Epithelial cell of proximal tubule (primary cell): ENCODE measurements at regions not wholly inside any gene's neighbourhood (a gene's known extent, or its start where the extent isn't known, plus 50 kb on each side); places are given as distances from the start of the nearest gene placed in this dataset.
"Not testable (repeated sequence)": the region's sequence is repeated elsewhere in the genome, so short reads cannot be mapped to it uniquely, and the experiment has no call there.

Experiments
- DNase-seq: peaks from one replicate; pipeline ENCODE4 v3.0.0-alpha.2; 2011; ENCODE audit warnings: low read depth
- H3K4me3 ChIP-seq: 2 replicates; pipeline ENCODE4 v1.5.1; 2011; ENCODE audit warnings: low read depth, mild to moderate bottlenecking, low read length
- TF ChIP-seq, protein P1 (sequence below): conservative IDR thresholded peaks from 2 replicates; pipeline ENCODE4 v1.5.1; 2012; ENCODE audit warnings: low read depth, mild to moderate bottlenecking, low read length

DNA sequence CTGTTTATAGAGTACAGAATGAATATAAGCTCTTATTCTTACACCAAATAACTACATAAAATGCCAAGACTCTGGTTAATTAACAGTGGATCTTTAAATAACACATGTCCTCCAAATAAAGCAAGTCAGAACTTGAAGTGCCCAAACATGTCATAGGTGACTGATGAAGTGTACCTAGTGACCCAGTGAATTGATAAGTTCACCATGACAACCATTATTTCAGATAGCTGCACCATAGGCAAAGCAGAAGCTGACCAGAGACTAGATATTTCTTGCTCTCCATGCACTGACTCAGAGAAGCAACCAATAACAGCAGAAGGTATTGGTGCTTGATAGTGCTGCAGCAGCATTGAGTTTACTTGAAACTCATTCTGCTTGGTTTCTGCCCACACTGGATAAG lies 192.1 kb downstream of the DUSP10 start:
- DNase-seq, result no peak
- TF ChIP-seq, protein P1, sequence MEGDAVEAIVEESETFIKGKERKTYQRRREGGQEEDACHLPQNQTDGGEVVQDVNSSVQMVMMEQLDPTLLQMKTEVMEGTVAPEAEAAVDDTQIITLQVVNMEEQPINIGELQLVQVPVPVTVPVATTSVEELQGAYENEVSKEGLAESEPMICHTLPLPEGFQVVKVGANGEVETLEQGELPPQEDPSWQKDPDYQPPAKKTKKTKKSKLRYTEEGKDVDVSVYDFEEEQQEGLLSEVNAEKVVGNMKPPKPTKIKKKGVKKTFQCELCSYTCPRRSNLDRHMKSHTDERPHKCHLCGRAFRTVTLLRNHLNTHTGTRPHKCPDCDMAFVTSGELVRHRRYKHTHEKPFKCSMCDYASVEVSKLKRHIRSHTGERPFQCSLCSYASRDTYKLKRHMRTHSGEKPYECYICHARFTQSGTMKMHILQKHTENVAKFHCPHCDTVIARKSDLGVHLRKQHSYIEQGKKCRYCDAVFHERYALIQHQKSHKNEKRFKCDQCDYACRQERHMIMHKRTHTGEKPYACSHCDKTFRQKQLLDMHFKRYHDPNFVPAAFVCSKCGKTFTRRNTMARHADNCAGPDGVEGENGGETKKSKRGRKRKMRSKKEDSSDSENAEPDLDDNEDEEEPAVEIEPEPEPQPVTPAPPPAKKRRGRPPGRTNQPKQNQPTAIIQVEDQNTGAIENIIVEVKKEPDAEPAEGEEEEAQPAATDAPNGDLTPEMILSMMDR, result no peak
- no peak overlapping the region for H3K4me3 ChIP-seq

DNA sequence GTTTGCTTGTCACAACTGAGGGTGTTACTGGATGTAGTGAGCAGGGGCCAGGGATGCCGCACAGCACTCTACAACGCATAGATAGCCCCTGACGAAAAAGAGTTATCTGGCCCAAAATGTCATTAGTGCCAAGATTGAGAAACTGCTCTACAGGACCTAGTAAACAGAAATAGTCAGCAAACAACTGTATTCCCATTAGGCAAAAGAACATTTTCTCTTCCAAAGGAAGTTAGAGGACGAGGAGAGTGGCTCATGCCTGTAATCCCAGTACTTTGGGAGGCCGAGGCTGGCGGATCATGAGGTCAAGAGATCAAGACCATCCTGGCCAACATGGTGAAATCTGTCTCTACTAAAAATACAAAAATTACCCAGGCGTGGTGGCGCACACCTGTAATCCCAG lies 189.1 kb downstream of the DUSP10 start:
- DNase-seq, H3K4me3 ChIP-seq: not testable (repeated sequence)

DNA sequence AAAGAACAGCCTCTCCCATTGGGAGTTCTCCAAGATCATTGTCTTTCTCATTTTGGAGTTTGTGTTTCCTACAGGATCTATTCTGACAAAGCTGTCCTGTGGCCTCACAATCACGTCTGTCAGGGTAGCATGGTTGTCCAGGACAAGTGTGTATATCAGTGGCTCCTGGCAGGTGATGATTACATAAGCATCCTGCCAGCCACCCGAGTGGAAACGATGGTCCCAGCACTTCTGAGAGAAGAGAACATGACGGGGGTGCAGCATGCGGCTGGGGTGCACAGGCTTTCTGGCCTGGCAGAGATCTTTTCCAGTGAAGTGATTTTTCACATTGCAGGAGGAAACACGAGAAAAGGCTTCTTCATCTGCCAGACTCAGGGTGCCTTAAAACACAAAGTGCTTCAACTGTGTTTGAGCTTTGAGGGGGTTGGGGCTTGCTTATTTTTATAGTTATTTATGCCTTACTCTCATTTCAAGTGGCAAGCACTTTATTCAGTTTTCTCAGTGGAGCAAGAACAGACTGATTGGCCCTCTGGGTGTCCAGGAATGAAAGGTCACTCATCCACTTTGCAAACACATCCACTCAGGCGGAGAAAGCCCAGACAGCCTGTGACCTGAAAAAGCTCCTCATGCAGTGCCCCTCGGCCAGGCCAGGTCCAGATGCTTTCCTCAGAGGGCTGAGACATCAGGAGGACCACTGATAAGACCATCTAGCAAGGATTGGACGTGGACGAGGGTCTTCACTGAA lies 186.0 kb downstream of the DUSP10 start:
- DNase-seq, result no peak
- TF ChIP-seq, protein P1, result no peak
- no peak overlapping the region for H3K4me3 ChIP-seq

DNA sequence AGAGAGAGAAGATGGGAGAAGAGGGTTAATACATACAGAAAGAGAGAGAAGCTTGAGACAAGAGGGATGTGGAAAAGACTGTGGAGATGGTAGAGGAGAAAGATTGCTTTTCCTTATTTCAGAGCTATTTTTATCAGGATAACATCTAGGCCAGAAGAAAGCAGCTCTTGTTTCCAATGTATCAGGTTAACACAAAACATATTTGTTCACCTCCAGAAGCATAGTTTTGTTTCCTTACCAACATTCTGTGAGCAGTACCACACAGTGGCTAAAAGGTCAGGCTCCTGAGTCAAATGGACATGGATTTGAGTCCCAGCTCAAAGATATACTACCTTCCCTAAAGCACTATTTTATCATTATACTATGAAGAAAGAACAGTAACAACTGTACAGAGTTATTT lies 185.5 kb downstream of the DUSP10 start:
- TF ChIP-seq, protein P1, result no peak
- no peak for DNase-seq
- no peak overlapping the region for H3K4me3 ChIP-seq

DNA sequence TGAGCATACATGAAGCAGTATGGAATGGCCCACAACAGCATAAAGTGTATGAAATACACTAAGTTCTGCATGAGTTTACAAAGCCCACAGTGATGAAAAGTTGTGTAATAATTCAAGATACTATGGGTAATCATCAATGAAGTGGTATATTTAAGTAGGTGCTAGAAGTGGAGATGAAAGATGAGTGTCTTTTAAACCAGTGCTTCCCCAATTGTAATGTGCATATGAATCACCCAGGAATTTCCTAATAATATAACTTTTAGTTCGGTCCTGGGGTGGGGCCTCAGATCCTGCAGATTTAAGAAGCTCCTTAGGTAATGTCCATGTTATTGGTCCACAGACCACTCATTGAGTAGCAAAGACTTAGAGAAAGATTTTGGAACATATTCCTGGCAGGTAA lies 184.9 kb downstream of the DUSP10 start:
- TF ChIP-seq, protein P1, result no peak
- no peak for DNase-seq
- no peak overlapping the region for H3K4me3 ChIP-seq

DNA sequence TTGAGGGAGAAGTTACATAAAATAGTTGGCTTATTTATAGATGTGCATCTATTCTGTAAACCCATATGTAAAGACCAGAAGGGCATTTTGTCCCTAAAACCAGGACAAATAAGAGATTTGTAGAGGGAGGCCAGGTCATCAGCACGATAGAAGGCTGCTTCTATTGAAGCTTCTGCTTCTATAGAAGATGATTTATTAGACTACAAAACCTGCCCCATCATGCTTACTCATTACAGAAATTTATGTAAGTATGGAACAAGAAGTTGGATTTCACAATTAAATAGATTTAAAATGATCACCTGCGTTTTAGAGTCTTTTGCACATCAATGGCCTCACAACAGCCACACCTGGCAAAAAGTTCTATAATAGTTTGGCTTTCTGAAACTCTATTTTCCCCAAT lies 183.5 kb downstream of the DUSP10 start:
- DNase-seq, result no peak
- TF ChIP-seq, protein P1, result no peak
- no peak overlapping the region for H3K4me3 ChIP-seq

DNA sequence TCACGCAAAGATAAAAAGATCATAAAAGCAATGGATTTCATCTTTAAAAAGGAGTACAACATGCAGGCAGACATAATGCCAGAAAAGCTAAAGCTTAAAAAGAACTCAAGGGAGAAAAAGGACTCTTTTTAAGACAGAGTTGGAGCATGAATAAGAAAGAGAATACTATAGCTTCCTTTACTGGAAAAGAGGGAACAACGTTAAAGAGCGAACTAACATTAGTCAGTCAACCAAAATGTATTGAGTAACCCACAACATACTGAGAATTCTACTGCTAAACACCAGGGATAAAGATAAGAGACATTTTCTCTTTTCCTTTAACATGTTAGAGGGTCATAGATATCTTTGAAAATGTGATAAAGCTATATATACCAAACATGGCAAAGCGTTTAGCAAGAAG lies 182.0 kb downstream of the DUSP10 start:
- no peak overlapping the region for H3K4me3 ChIP-seq
- DNase-seq, result no peak
- TF ChIP-seq, protein P1, result no peak
